IPS DF 6.9 (cell line): ENCODE measurements at regions not wholly inside any gene's neighbourhood (a gene's known extent, or its start where the extent isn't known, plus 50 kb on each side); places are given as distances from the start of the nearest gene placed in this dataset.

ENCODE experiments used
- DNase-seq: peaks from one replicate; pipeline ENCODE4 v3.0.0-alpha.2; 2013; ENCODE audit warnings: low read depth, low spot score
- H3K27ac ChIP-seq: one replicate; pipeline ENCODE4 v1.5.1; 2013; ENCODE audit warnings: low read length, control low read depth
- H3K27me3 ChIP-seq: 2 replicates; pipeline ENCODE4 v1.6.1; 2013; ENCODE audit warnings: mild to moderate bottlenecking, low read length; ENCODE audit not compliant: control insufficient read depth, insufficient read depth
- H3K36me3 ChIP-seq: 2 replicates; pipeline ENCODE4 v1.6.1; 2013; ENCODE audit warnings: low read length; ENCODE audit not compliant: control insufficient read depth, insufficient read depth
- H3K4me1 ChIP-seq: 2 replicates; pipeline ENCODE4 v1.6.1; 2013; ENCODE audit warnings: low read length; ENCODE audit not compliant: control insufficient read depth, insufficient read depth
- H3K4me3 ChIP-seq: 2 replicates; pipeline ENCODE4 v1.5.1; 2013; ENCODE audit warnings: mild to moderate bottlenecking, low read length
- H3K9me3 ChIP-seq: 2 replicates; pipeline ENCODE4 v1.6.1; 2013; ENCODE audit warnings: low read length, inconsistent platforms; ENCODE audit not compliant: control insufficient read depth, insufficient read depth
- WGBS: extraction: QIAGEN DNeasy Blood & Tissue Kit; methylation state at CpG from one replicate; pipeline ENCODE4 v1.1.7; 2013; ENCODE audit warnings: mixed read lengths, missing lambda C conversion rate; ENCODE audit not compliant: insufficient read length, insufficient coverage; 5-methylcytosine and 5-hydroxymethylcytosine counted together

GRCh38 chr3:164524201-164524600 is 554.1 kb downstream of the SI start:
- DNase-seq = no peak
- H3K9me3 ChIP-seq = no peaks in the 10 kb centered on the region

GRCh38 chr3:164522073-164522763 is 556.1 kb downstream of the SI start:
- Histone ChIP-seq H3K36me3 (no peaks in the 10 kb centered on the region), H3K9me3 (no peaks in the 10 kb centered on the region), H3K4me3 (no peak overlapping the region), H3K27me3 (no peaks in the 10 kb centered on the region), H3K4me1 (no peaks in the 10 kb centered on the region), H3K27ac (no peak overlapping the region)
- no CpG with 5 or more reads among the region's 6 CpGs for WGBS
- DNase-seq = no peak

More at GRCh38 chr3:164524201-164524600, 554.1 kb downstream of the SI start:
- no peaks in the 10 kb centered on the region for H3K27me3 ChIP-seq
- no peak overlapping the region for H3K27ac ChIP-seq
- no peaks in the 10 kb centered on the region for H3K4me1 ChIP-seq
- H3K36me3 ChIP-seq = no peaks in the 10 kb centered on the region
- H3K4me3 ChIP-seq = no peak overlapping the region

DNA sequence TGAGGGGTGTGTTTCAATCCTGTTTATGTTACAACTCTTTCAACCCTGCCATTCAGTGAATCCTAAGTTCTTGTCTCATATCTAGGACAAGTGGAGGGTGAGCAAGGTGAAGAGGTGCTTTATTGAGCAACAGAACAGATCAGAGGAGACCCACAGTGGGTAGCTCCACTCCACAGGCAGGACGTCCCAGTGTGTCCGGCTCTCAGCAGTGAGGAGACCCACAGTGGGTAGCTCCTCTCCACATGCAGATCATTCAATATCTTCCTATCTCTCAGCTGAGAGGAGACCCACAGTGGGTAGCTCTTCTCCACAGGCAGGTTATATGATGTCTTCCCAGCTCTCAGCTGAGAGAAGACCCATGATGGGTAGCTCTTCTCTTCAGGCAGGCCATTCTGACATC is 556.7 kb downstream of the SI start:
- no peaks in the 10 kb centered on the region for H3K36me3 ChIP-seq
- no peak for DNase-seq
- no peaks in the 10 kb centered on the region for H3K4me1 ChIP-seq
- no peaks in the 10 kb centered on the region for H3K9me3 ChIP-seq
- no CpG with 5 or more reads among the region's 2 CpGs for WGBS
- H3K27me3 ChIP-seq = no peaks in the 10 kb centered on the region
- H3K27ac ChIP-seq = no peak overlapping the region
- H3K4me3 ChIP-seq = no peak overlapping the region

DNA sequence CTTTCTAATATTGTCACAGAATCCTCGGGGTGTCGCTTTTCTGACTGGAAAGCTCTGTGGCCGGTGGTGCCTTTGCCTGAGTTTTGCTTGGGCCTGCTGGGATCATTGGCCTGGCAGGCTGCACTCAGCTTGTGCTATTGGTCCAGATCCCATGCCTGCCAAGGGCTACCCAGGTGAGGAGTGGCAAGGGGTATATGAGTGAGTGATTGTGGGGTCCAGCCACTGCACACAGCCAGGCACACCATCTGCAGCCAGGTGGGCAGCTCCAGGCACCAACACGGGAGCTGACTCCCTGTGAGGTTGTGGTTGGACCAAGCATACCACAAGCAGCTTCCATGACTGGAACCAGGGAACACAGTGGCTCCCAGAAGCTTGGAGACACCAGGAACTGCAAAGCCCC is 557.2 kb downstream of the SI start:
- H3K27me3 ChIP-seq = no peaks in the 10 kb centered on the region
- DNase-seq = no peak
- no peak overlapping the region for H3K27ac ChIP-seq
- no peaks in the 10 kb centered on the region for H3K9me3 ChIP-seq
- WGBS = no CpG with 5 or more reads among the region's 4 CpGs
- no peaks in the 10 kb centered on the region for H3K36me3 ChIP-seq
- H3K4me3 ChIP-seq = no peak overlapping the region
- no peaks in the 10 kb centered on the region for H3K4me1 ChIP-seq

GRCh38 chr3:164515256-164515655 is 563.0 kb downstream of the SI start:
- H3K4me3 ChIP-seq = no peak overlapping the region
- no peaks in the 10 kb centered on the region for H3K4me1 ChIP-seq
- no peak for DNase-seq
- no peaks in the 10 kb centered on the region for H3K27me3 ChIP-seq
- H3K9me3 ChIP-seq = no peaks in the 10 kb centered on the region
- WGBS = no CpG with 5 or more reads among the region's 5 CpGs
- H3K27ac ChIP-seq = no peak overlapping the region
- H3K36me3 ChIP-seq = no peaks in the 10 kb centered on the region

DNA sequence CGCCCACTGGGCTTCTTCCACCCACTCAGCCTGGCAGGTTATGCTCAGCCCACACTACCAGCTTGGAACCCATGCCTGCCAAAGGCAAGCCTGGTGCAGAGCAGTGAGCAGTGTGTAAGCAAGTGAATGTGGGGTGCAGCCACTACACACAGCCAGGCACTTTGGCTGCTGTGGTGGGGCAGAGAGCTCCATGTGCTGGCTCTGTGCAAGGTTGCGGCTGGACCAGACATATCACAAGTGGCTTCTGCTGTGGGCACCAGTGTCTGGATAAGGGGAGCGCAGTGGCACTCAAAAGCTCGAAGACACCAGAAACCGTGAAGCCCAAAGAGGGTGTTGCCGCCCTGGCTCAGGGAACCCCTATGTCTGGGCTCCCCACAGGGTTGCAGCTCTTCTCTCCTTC is 563.7 kb downstream of the SI start:
- H3K4me3 ChIP-seq = no peak overlapping the region
- no peaks in the 10 kb centered on the region for H3K27me3 ChIP-seq
- no peak overlapping the region for H3K27ac ChIP-seq
- WGBS = no CpG with 5 or more reads among the region's 6 CpGs
- no peak for DNase-seq
- no peaks in the 10 kb centered on the region for H3K4me1 ChIP-seq
- H3K36me3 ChIP-seq = no peaks in the 10 kb centered on the region
- H3K9me3 ChIP-seq = no peaks in the 10 kb centered on the region

DNA sequence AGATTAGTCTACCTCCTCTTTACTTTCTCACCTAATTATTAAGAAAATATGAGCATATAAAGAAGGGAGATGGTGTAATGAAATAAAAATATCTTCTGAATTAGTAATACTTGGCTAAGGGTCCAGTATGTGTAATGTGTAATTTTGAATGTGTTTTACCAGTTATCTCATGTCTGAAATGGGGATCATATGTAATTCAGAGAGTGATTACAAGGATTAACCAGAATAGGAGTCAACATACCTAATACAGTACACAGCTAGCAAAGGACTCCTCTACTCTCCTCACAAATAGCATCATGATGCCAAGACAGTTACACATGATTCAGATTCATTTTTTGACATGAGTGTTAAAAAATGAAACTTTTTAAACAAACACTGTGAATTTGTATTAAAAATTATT is 570.4 kb downstream of the SI start:
- H3K4me3 ChIP-seq = no peak overlapping the region
- H3K36me3 ChIP-seq = no peaks in the 10 kb centered on the region
- no peak for DNase-seq
- H3K27ac ChIP-seq = no peak overlapping the region
- H3K9me3 ChIP-seq = no peaks in the 10 kb centered on the region
- H3K27me3 ChIP-seq = no peaks in the 10 kb centered on the region
- H3K4me1 ChIP-seq = no peaks in the 10 kb centered on the region

GRCh38 chr3:164498917-164499316 is 579.4 kb downstream of the SI start:
- Histone ChIP-seq H3K27me3 (no peaks in the 10 kb centered on the region), H3K4me3 (no peak overlapping the region), H3K9me3 (no peaks in the 10 kb centered on the region), H3K27ac (no peak overlapping the region), H3K4me1 (no peaks in the 10 kb centered on the region), H3K36me3 (no peaks in the 10 kb centered on the region)
- no peak for DNase-seq

- no peak for DNase-seq
- WGBS = no CpG with 5 or more reads among the region's 2 CpGs
- no peaks in the 10 kb centered on the region for H3K27me3 ChIP-seq
- no peaks in the 10 kb centered on the region for H3K4me1 ChIP-seq
- H3K27ac ChIP-seq = no peak overlapping the region
- H3K9me3 ChIP-seq = no peaks in the 10 kb centered on the region
- no peaks in the 10 kb centered on the region for H3K36me3 ChIP-seq
- H3K4me3 ChIP-seq = no peak overlapping the region
These were observed 589.4 kb downstream of the SI start for GRCh38 chr3:164488893-164489292.

GRCh38 chr3:164486150-164486549 is 592.1 kb downstream of the SI start:
- no peak overlapping the region for H3K4me3 ChIP-seq
- H3K4me1 ChIP-seq = no peaks in the 10 kb centered on the region
- H3K36me3 ChIP-seq = no peaks in the 10 kb centered on the region
- no peak for DNase-seq
- no CpG with 5 or more reads among the region's 3 CpGs for WGBS
- no peaks in the 10 kb centered on the region for H3K27me3 ChIP-seq
- H3K9me3 ChIP-seq = no peaks in the 10 kb centered on the region
- no peak overlapping the region for H3K27ac ChIP-seq

GRCh38 chr3:164479978-164480377 is 598.3 kb downstream of the SI start:
- Histone ChIP-seq H3K4me1 (no peaks in the 10 kb centered on the region), H3K27me3 (no peaks in the 10 kb centered on the region), H3K27ac (no peak overlapping the region), H3K9me3 (no peaks in the 10 kb centered on the region), H3K4me3 (no peak overlapping the region), H3K36me3 (no peaks in the 10 kb centered on the region)
- DNase-seq = no peak
- WGBS = no CpG with 5 or more reads among the region's 1 CpG
